ENCODE measurements at regions not wholly inside any gene's neighbourhood (a gene's known extent, or its start where the extent isn't known, plus 50 kb on each side); places are given as distances from the start of the nearest gene placed in this dataset.

GRCh38 chr4:58760100-58760499, 1649.9 kb upstream of the IGFBP7 start:
- TF ChIP-seq CTCF (IDR thresholded peaks at IDR 0.05; ENCODE audit: control insufficient read depth, extremely low read depth, insufficient read depth), result no peak
- no peak overlapping the region for H3K4me3 ChIP-seq (ENCODE audit: low read depth, low read length)
- DNase-seq (ENCODE audit: low read depth), result no peak

DNA sequence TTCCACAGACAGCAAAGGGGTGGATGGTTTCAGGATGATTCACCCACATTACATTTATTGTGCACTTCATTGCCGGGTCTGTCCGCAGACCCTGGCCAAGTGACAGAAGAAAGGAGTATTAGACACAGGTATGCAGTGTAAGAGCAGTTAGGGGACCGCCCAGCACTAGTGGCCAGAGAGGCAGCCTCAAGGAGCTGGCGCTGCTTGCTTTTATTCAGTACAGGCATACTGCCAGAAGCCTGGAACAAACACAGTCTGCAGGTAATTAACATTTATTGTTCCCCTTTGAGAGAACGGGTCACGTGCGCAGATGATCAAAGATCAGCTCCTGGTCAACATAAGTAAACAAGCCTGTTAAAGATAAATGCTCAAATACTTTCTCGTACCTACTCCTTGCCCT, 1639.0 kb upstream of the IGFBP7 start:
- no peak overlapping the region for H3K4me3 ChIP-seq (ENCODE audit: low read depth, low read length)
- DNase-seq (ENCODE audit: low read depth), result peak; percentile 79
- no peak for TF ChIP-seq CTCF (IDR thresholded peaks at IDR 0.05; ENCODE audit: control insufficient read depth, extremely low read depth, insufficient read depth)

DNA sequence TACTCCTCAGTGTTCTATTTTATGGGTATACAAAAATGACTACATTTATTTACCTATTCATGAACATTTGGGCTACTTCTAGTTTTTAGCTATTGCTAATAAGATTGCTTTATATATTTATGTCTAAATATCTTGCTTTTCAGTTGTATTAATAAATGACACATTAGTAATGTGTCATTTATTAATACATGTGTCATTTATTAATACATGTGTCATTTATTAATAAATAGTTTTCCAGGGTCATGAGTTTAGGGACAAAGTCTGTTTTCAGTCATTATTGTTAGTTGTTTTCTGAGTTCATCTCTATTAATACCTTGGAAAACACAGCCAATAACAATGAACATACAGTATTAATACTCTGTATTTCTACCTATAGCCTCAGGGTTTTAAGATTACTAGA, 1630.7 kb upstream of the IGFBP7 start:
- TF ChIP-seq CTCF (IDR thresholded peaks at IDR 0.05; ENCODE audit: control insufficient read depth, extremely low read depth, insufficient read depth), result no peak
- DNase-seq (ENCODE audit: low read depth), result no peak
- H3K4me3 ChIP-seq (ENCODE audit: low read depth, low read length), result no peak overlapping the region

- peak; percentile 73 for DNase-seq (ENCODE audit: low read depth)
- H3K4me3 ChIP-seq (ENCODE audit: low read depth, low read length), result no peak overlapping the region
- no peak for TF ChIP-seq CTCF (IDR thresholded peaks at IDR 0.05; ENCODE audit: control insufficient read depth, extremely low read depth, insufficient read depth)
Measured at GRCh38 chr4:58739275-58739674, 1629.1 kb upstream of the IGFBP7 start.

- H3K4me3 ChIP-seq (ENCODE audit: low read depth, low read length), result no peak overlapping the region
- TF ChIP-seq CTCF (IDR thresholded peaks at IDR 0.05; ENCODE audit: control insufficient read depth, extremely low read depth, insufficient read depth), result no peak
- DNase-seq (ENCODE audit: low read depth), result no peak
Measured at GRCh38 chr4:58738375-58738774, 1628.2 kb upstream of the IGFBP7 start.

GRCh38 chr4:58734030-58734674, 1624.0 kb upstream of the IGFBP7 start:
- TF ChIP-seq CTCF (IDR thresholded peaks at IDR 0.05; ENCODE audit: control insufficient read depth, extremely low read depth, insufficient read depth), result no peak
- DNase-seq (ENCODE audit: low read depth), result no peak
- no peak overlapping the region for H3K4me3 ChIP-seq (ENCODE audit: low read depth, low read length)

- H3K4me3 ChIP-seq (ENCODE audit: low read depth, low read length), result no peak overlapping the region
- no peak for DNase-seq (ENCODE audit: low read depth)
- TF ChIP-seq CTCF (IDR thresholded peaks at IDR 0.05; ENCODE audit: control insufficient read depth, extremely low read depth, insufficient read depth), result 0 out of 2 replicates have a peak, but pooled peaks have one; percentile 17
Measured at GRCh38 chr4:58732973-58733372, 1622.8 kb upstream of the IGFBP7 start.

All from LNCaP clone FGC (cell line).